ENCODE measurements at regions not wholly inside any gene's neighbourhood (a gene's known extent, or its start where the extent isn't known, plus 50 kb on each side); places are given as distances from the start of the nearest gene placed in this dataset.

- TF ChIP-seq CHD1 (IDR thresholded peaks at IDR 0.05; ENCODE audit: low read depth, low read length): no peak
- TF ChIP-seq MAX (IDR thresholded peaks at IDR 0.05): no peak
- TF ChIP-seq NANOG (IDR thresholded peaks at IDR 0.05; ENCODE audit: insufficient read depth, low read depth, low read length, poor library complexity, severe bottlenecking): no peak
- no peak for TF ChIP-seq EGR1 (IDR thresholded peaks at IDR 0.05; ENCODE audit: borderline replicate concordance, low read depth, low read length)
Observed at GRCh38 chr4:24322995-24323394, 261.4 kb downstream of the DHX15 start (continued).
